Lung microvascular endothelial cell (primary cell): ENCODE measurements at regions not wholly inside any gene's neighbourhood (a gene's known extent, or its start where the extent isn't known, plus 50 kb on each side); places are given as distances from the start of the nearest gene placed in this dataset.
A peak's percentile ranks its signal among the peaks of the same experiment; 100 is the strongest.

Source experiments
- DNase-seq, 2 donors: peaks; one replicate each; pipeline versions ENCODE4 v3.0.0 to v3.0.0-alpha.2; 2010; ENCODE audit warnings: low read depth in 2 of 2

GRCh38 chr2:171225302-171225980 is 64.7 kb upstream of the TLK1 start:
- DNase-seq: peak in 1 of 2 donors; percentile 73

GRCh38 chr2:171217330-171217729 is 56.6 kb upstream of the TLK1 start:
- DNase-seq: no peak

GRCh38 chr2:171216631-171217030 is 55.9 kb upstream of the TLK1 start:
- DNase-seq: no peak

GRCh38 chr2:171214093-171214492 is 53.4 kb upstream of the TLK1 start:
- no peak for DNase-seq

- no peak for DNase-seq
Measured at GRCh38 chr2:171210864-171211431, 50.3 kb upstream of the TLK1 start.
